K562 (cell line): ENCODE measurements at regions not wholly inside any gene's neighbourhood (a gene's known extent, or its start where the extent isn't known, plus 50 kb on each side); places are given as distances from the start of the nearest gene placed in this dataset.

Source experiments
- ATAC-seq: fragments of 200-7000 bp; cut with Tn5 transposase; 3 replicates; pipeline ENCODE4 v1.9.1; 2020; ENCODE audit warnings: moderate library complexity
- BruUV-seq: library from RNA; stranded (reverse); fragments of 400-500 nt; replicated peaks from 2 replicates; lab custom pipeline; 2021; lab: Mats Ljungman, UMichigan
- CTCF ChIA-PET: fragments of 300-600 bp; formaldehyde crosslinking; extraction: SDS; loops from one replicate; lab custom pipeline; 2021; ENCODE audit warnings: low intra/inter-chr PET ratio; lab: Yijun Ruan, JAX
- POLR2A ChIA-PET: fragments of 300-600, 350-650 bp; sonication (Branson Sonifier 250); formaldehyde crosslinking; extraction: SDS; loops from one replicate; lab custom pipeline; 2021; ENCODE audit warnings: antibody characterized with exemption, inconsistent platforms; lab: Yijun Ruan, JAX
- DNase-seq, 4 experiments: peaks; one replicate each; pipeline versions ENCODE4 v3.0.0 to v3.0.0-alpha.2; 2011 to 2018; ENCODE audit warnings: low spot score in 3 of 4, mixed read lengths in 3 of 4; ENCODE audit errors: extremely low read depth in 1 of 4
- FAIRE-seq: peaks from 2 replicates; lab custom pipeline; 2011; peaks lifted over from hg19 to GRCh38; lab: Jason Lieb, UNC
- H2AFZ ChIP-seq: 2 replicates; pipeline ENCODE4 v1.6.0; 2011; ENCODE audit warnings: low read depth, low read length, control low read depth, inconsistent platforms
- H3K27ac ChIP-seq: fragments of 200-600 bp; 3 replicates; pipeline ENCODE4 v1.8.0; 2011; ENCODE audit warnings: low read depth, mild to moderate bottlenecking, control low read depth, inconsistent platforms, low read length, moderate library complexity, mixed read lengths; ENCODE audit errors: extremely low read depth
- H3K27me3 ChIP-seq, 2 experiments: fragments of 300-600 bp in 1 of 2; 2 replicates in 1 of 2; 3 replicates in 1 of 2; pipeline versions ENCODE4 v1.6.0 to v1.8.0; 2011; ENCODE audit warnings: inconsistent platforms in 2 of 2, low read length in 2 of 2, mild to moderate bottlenecking in 1 of 2, mixed read lengths in 1 of 2, moderate library complexity in 1 of 2; ENCODE audit not compliant: control insufficient read depth in 2 of 2, insufficient read depth in 2 of 2
- H3K36me3 ChIP-seq: fragments of 300-600 bp; 3 replicates; pipeline ENCODE4 v1.8.0; 2011; ENCODE audit warnings: mild to moderate bottlenecking, low read length, inconsistent platforms; ENCODE audit not compliant: control insufficient read depth, insufficient read depth
- H3K4me1 ChIP-seq, 2 experiments: fragments of 200-600 bp in 1 of 2; replicated peaks in 1 of 2; 2 replicates in 1 of 2; 3 replicates in 1 of 2; pipeline versions ENCODE4 v1.5.1 to v1.8.0; 2011; ENCODE audit warnings: inconsistent platforms in 2 of 2, low read length in 2 of 2, mild to moderate bottlenecking in 1 of 2, mixed read lengths in 1 of 2, moderate library complexity in 1 of 2; ENCODE audit not compliant: control insufficient read depth in 2 of 2, insufficient read depth in 2 of 2
- H3K4me2 ChIP-seq: 2 replicates; pipeline ENCODE4 v1.6.1; 2011; ENCODE audit warnings: low read length, control low read depth, inconsistent platforms, mixed read lengths; ENCODE audit not compliant: insufficient read depth
- H3K4me3 ChIP-seq: fragments of 200-600 bp; sonication (generic), shearing (Covaris generic); 2 replicates; pipeline ENCODE4 v1.5.1; 2016; ENCODE audit warnings: control low read depth, inconsistent platforms
- H3K79me2 ChIP-seq: fragments of 200-600 bp; 3 replicates; pipeline ENCODE4 v1.8.0; 2011; ENCODE audit warnings: low read length, inconsistent platforms; ENCODE audit not compliant: control insufficient read depth, insufficient read depth
- H3K9ac ChIP-seq, 2 experiments: 2 replicates each; pipeline versions ENCODE4 v1.6.0 to v1.6.1; 2011; ENCODE audit warnings: low read depth in 2 of 2, low read length in 2 of 2, control low read depth in 1 of 2, inconsistent platforms in 1 of 2, mild to moderate bottlenecking in 1 of 2, mixed read lengths in 1 of 2; ENCODE audit not compliant: insufficient read depth in 1 of 2
- H3K9me1 ChIP-seq: one replicate; pipeline ENCODE4 v1.6.0; 2011; ENCODE audit warnings: inconsistent platforms, mild to moderate bottlenecking, low read length, moderate library complexity; ENCODE audit not compliant: control insufficient read depth, insufficient read depth
- H3K9me3 ChIP-seq: replicated peaks from 2 replicates; pipeline ENCODE4 v1.5.1; 2011; ENCODE audit warnings: low read depth, low read length, inconsistent platforms; ENCODE audit not compliant: control insufficient read depth, insufficient read depth
- H4K20me1 ChIP-seq: replicated peaks from 2 replicates; pipeline ENCODE4 v1.6.1; 2011; ENCODE audit warnings: low read length, inconsistent platforms, mixed read lengths; ENCODE audit not compliant: control insufficient read depth, insufficient read depth
- ARHGAP35 ChIP-seq: fragments of 450-650 bp; IDR thresholded peaks from 2 replicates; pipeline ENCODE4 v1.6.1; 2018; ENCODE audit not compliant: partially characterized antibody
- BHLHE40 ChIP-seq: IDR thresholded peaks from 2 replicates; pipeline ENCODE4 v1.6.1; 2011; ENCODE audit warnings: low read length, improper control_type of control experiment
- E2F4 ChIP-seq: sonication (generic); formaldehyde crosslinking; IDR thresholded peaks from 2 replicates; pipeline ENCODE4 v1.8.0; 2022; ENCODE audit warnings: mild to moderate bottlenecking, low read depth, missing genetic modification reagents
- ERF ChIP-seq: fragments of 450-650 bp; formaldehyde crosslinking; IDR thresholded peaks from 2 replicates; pipeline ENCODE4 v1.4.0; 2020; ENCODE audit warnings: mild to moderate bottlenecking, mixed read lengths
- ETV6 ChIP-seq, 3 experiments: fragments of 150-350 bp in 1 of 3; sonication (generic) in 1 of 3; formaldehyde crosslinking in 1 of 3; IDR thresholded peaks; 2 replicates each; pipeline versions ENCODE4 v1.6.1 to v1.8.0; 2014 to 2022; ENCODE audit warnings: borderline replicate concordance in 2 of 3, low read depth in 2 of 3, antibody characterized with exemption in 1 of 3, low read length in 1 of 3, mild to moderate bottlenecking in 1 of 3, missing genetic modification reagents in 1 of 3
- GMEB1 ChIP-seq: fragments of 250-450 bp; sonication (Bioruptor Pico); IDR thresholded peaks from 2 replicates; pipeline ENCODE4 v1.4.0; 2020; ENCODE audit warnings: mild to moderate bottlenecking
- MTA3 ChIP-seq: fragments of 450-650 bp; formaldehyde crosslinking; IDR thresholded peaks from 2 replicates; pipeline ENCODE4 v1.6.1; 2017; ENCODE audit warnings: mild to moderate bottlenecking, borderline replicate concordance
- NCOA6 ChIP-seq: fragments of 450-650 bp; IDR thresholded peaks from 2 replicates; pipeline ENCODE4 v1.6.1; 2017; ENCODE audit warnings: mild to moderate bottlenecking
- NONO ChIP-seq, 2 experiments: fragments of 200-400 bp in 1 of 2; fragments of 450-650 bp in 1 of 2; formaldehyde crosslinking in 1 of 2; IDR thresholded peaks; 2 replicates each; pipeline ENCODE4 v1.6.1; 2017; ENCODE audit warnings: low read depth in 2 of 2, mild to moderate bottlenecking in 2 of 2, moderate library complexity in 2 of 2, low read length in 1 of 2
- NR2F6 ChIP-seq: fragments of 450-650 bp; formaldehyde crosslinking; IDR thresholded peaks from 2 replicates; pipeline ENCODE4 v1.4.0; 2020; ENCODE audit warnings: mild to moderate bottlenecking
- PURB ChIP-seq: sonication (generic); formaldehyde crosslinking; IDR thresholded peaks from 2 replicates; pipeline ENCODE4 v1.9.0; 2021; ENCODE audit warnings: low read depth, mild to moderate bottlenecking, missing genetic modification reagents
- RB1 ChIP-seq: fragments of 450-650 bp; IDR thresholded peaks from 2 replicates; pipeline ENCODE4 v1.6.1; 2017; ENCODE audit warnings: low read depth, mild to moderate bottlenecking
- SUPT5H ChIP-seq: fragments of 450-650 bp; IDR thresholded peaks from 2 replicates; pipeline ENCODE4 v1.6.1; 2016
- TAF15 ChIP-seq: fragments of 200-400 bp; formaldehyde crosslinking; IDR thresholded peaks from 2 replicates; pipeline ENCODE4 v1.6.1; 2017; ENCODE audit warnings: mild to moderate bottlenecking, low read depth, low read length, moderate library complexity
- VEZF1 ChIP-seq: fragments of 200-800 bp; sonication (Bioruptor generic); IDR thresholded peaks from 2 replicates; pipeline ENCODE4 v1.6.1; 2017; ENCODE audit warnings: missing genetic modification characterization, missing compliant biosample characterization
- ZEB2 ChIP-seq: fragments of 450-650 bp; IDR thresholded peaks from 2 replicates; pipeline ENCODE4 v1.6.1; 2016
- ZNF239 ChIP-seq: fragments of 250-450 bp; sonication (Bioruptor Pico); IDR thresholded peaks from 2 replicates; pipeline ENCODE4 v1.4.0; 2020; ENCODE audit warnings: mild to moderate bottlenecking
- ZNF586 ChIP-seq: fragments of 450-650 bp; formaldehyde crosslinking; conservative IDR thresholded peaks from 2 replicates; pipeline ENCODE4 v1.4.0; 2020; ENCODE audit warnings: mild to moderate bottlenecking, moderate library complexity
- WGBS: fragments of 100-300 bp; shearing (Covaris generic); methylation state at CpG from one replicate; pipeline ENCODE4 v1.1.6; 2016; ENCODE audit warnings: low coverage, mixed read lengths; ENCODE audit not compliant: insufficient coverage; ENCODE audit errors: missing lambda C conversion rate; 5-methylcytosine and 5-hydroxymethylcytosine counted together
- in situ Hi-C: fragments of 300-500 bp; cut with MboI; formaldehyde crosslinking; loops from 4 replicates; pipeline ENCODE4 v1.15.0; 2018; ENCODE audit warnings: inconsistent platforms, mixed read lengths
- intact Hi-C: fragments of 100-400 bp; cut with micrococcal nuclease; formaldehyde crosslinking; loops from 2 replicates; pipeline ENCODE4 v1.14.2; 2022
- TF ChIP-seq, protein P1 (sequence below): fragments of 250-450 bp; sonication (Bioruptor Pico); IDR thresholded peaks from 2 replicates; pipeline ENCODE4 v1.5.0; 2021

DNA sequence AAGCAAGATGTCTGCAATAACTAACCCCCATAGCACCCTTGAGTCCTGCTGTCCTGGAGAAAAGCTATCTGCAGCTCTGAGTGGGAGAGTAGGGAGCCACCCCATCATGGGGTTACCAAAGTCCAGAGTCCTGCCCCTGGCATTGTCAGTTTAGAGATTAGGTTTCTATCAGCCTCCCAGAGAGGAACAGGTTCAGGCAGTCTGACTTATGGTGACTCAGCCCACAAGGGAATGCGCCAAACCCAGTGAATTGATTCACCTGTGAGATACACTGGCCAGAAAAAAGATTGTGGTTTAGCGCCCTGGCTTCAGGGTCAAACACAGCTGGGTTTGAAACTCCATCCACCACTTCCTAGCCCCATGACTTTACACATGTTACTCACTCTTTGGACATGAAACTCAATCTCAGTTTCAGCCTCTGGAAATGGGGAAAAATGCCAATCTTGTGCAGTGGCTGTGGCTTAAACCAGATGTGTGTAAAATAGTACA, 263.6 kb upstream of the HES1 start:
- no TSS peak for BruUV-seq
- no peak overlapping the region for H3K27ac ChIP-seq
- in situ Hi-C loops = no loop called here
- no peaks in the 10 kb centered on the region for H3K79me2 ChIP-seq
- ChIA-PET POLR2A (interaction anchor here (0.5 to 1.2 kb wide), 6 partner anchors 9 to 789 kb away, joined by 3 to 5 read pairs (median 3); no protein-coding TSS in a partner anchor), CTCF (no interaction called here)
- intact Hi-C loops = no loop called here
- no peaks in the 10 kb centered on the region for H3K36me3 ChIP-seq
- H3K4me3 ChIP-seq = no peak overlapping the region
- no peaks in the 10 kb centered on the region for H3K9me1 ChIP-seq
- peak; percentile 90 for FAIRE-seq
- peak; percentile 78 for ATAC-seq
- peaks cover 12 to 14% of the 10 kb centered on the region in 2 experiments; a peak in 3 of 5 replicates for H3K4me1 ChIP-seq
- no peak overlapping the region for H2AFZ ChIP-seq
- peak; percentile 46 to 75 (median 60) for DNase-seq
- WGBS = 0% methylated on average over 2 of the region's 2 CpGs
- H3K9ac ChIP-seq = peak overlapping the region in 1 of 2 experiments; percentile 23; a peak in 1 of 4 replicates
- no peaks in the 10 kb centered on the region for H4K20me1 ChIP-seq
- no peak overlapping the region for H3K4me2 ChIP-seq
- H3K27me3 ChIP-seq = no peaks in the 10 kb centered on the region
- H3K9me3 ChIP-seq = no peaks in the 10 kb centered on the region
- TF ChIP-seq ZNF239 (CRISPR knock-in tag) (no peak), GMEB1 (CRISPR knock-in tag) (no peak), TAF15 (no peak), ARHGAP35 (no peak), NCOA6 (0 out of 2 replicates have a peak, but pooled peaks have one; percentile 8), PURB (no peak), E2F4 (CRISPR knock-in tag) (no peak), RB1 (no peak), NONO (IDR thresholded peaks at IDR 0.05; ENCODE audit: low read depth in 2 of 2, low read length in 1 of 2) (no peak), SUPT5H (no peak), NR2F6 (no peak), ZNF586 (CRISPR knock-in tag) (no peak), ERF (CRISPR knock-in tag) (no peak), ZEB2 (peak; percentile 89), BHLHE40 (no peak), MTA3 (peak; percentile 45; the same call in 1 of the 2 replicates), VEZF1 (no peak), ETV6 (IDR thresholded peaks at IDR 0.05; ENCODE audit: borderline replicate concordance in 1 of 2, low read depth in 2 of 2, low read length in 1 of 2) (peak in 1 of 2 experiments; percentile 54; a peak in 1 of 4 replicates), ETV6 (CRISPR knock-in tag; IDR thresholded peaks at IDR 0.05; ENCODE audit: borderline replicate concordance) (no peak)
- TF ChIP-seq, protein P1, sequence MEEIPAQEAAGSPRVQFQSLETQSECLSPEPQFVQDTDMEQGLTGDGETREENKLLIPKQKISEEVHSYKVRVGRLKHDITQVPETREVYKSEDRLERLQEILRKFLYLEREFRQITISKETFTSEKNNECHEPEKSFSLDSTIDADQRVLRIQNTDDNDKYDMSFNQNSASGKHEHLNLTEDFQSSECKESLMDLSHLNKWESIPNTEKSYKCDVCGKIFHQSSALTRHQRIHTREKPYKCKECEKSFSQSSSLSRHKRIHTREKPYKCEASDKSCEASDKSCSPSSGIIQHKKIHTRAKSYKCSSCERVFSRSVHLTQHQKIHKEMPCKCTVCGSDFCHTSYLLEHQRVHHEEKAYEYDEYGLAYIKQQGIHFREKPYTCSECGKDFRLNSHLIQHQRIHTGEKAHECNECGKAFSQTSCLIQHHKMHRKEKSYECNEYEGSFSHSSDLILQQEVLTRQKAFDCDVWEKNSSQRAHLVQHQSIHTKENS (CRISPR knock-in tag) = no peak
